CD4-positive, alpha-beta T cell (primary cell): ENCODE measurements at regions not wholly inside any gene's neighbourhood (a gene's known extent, or its start where the extent isn't known, plus 50 kb on each side); places are given as distances from the start of the nearest gene placed in this dataset.

Experiments used
- ATAC-seq: fragments of 200-7000 bp; cut with Tn5 transposase; one replicate; pipeline ENCODE4 v1.10.0; 2022; ENCODE audit warnings: mild to moderate bottlenecking; ENCODE audit not compliant: poor library complexity
- CTCF ChIA-PET: fragments of 350-600 bp; sonication (Branson Sonifier 250); formaldehyde crosslinking; loops from one replicate; lab custom pipeline; 2021; ENCODE audit warnings: antibody characterized with exemption, inconsistent platforms; lab: Charles Lee
- POLR2A ChIA-PET: fragments of 350-600 bp; sonication (Branson Sonifier 250); formaldehyde crosslinking; loops from one replicate; lab custom pipeline; 2021; ENCODE audit warnings: antibody characterized with exemption, inconsistent platforms; lab: Charles Lee
- DNase-seq, 14 experiments: peaks; one replicate each; pipeline ENCODE4 v3.0.0-alpha.2; 2013 to 2020; ENCODE audit warnings: mixed read lengths in 2 of 14
- H3K27ac ChIP-seq, 2 donors: one replicate each; pipeline versions ENCODE4 v1.5.1 to v1.7.0; 2013; ENCODE audit warnings: low read length in 2 of 2, low read depth in 1 of 2, mild to moderate bottlenecking in 1 of 2
- H3K27me3 ChIP-seq, 2 experiments: 1 replicate in 1 of 2; 2 replicates in 1 of 2; pipeline versions ENCODE4 v1.6.1 to v1.7.0; 2013; ENCODE audit warnings: low read length in 2 of 2, control low read depth in 1 of 2, mild to moderate bottlenecking in 1 of 2, moderate library complexity in 1 of 2; ENCODE audit not compliant: insufficient read depth in 2 of 2, control insufficient read depth in 1 of 2
- H3K36me3 ChIP-seq: one replicate; pipeline ENCODE4 v1.6.1; 2013; ENCODE audit warnings: low read length, control low read depth; ENCODE audit not compliant: insufficient read depth
- H3K4me1 ChIP-seq: one replicate; pipeline ENCODE4 v1.6.1; 2013; ENCODE audit warnings: low read length, control low read depth; ENCODE audit not compliant: insufficient read depth
- H3K4me3 ChIP-seq: one replicate; pipeline ENCODE4 v1.5.1; 2013; ENCODE audit warnings: mild to moderate bottlenecking, low read length, moderate library complexity
- H3K9me3 ChIP-seq, 2 experiments: 1 replicate in 1 of 2; 2 replicates in 1 of 2; pipeline versions ENCODE4 v1.6.1 to v1.7.0; 2013; ENCODE audit warnings: low read length in 2 of 2, mild to moderate bottlenecking in 2 of 2, control low read depth in 1 of 2, moderate library complexity in 1 of 2; ENCODE audit not compliant: control insufficient read depth in 1 of 2, insufficient read depth in 1 of 2
- H3K27ac Mint-ChIP-seq: one replicate; pipeline ENCODE4 v1.8.0; 2020; ENCODE audit warnings: mixed read lengths
- H3K27me3 Mint-ChIP-seq: one replicate; pipeline ENCODE4 v1.8.0; 2021; ENCODE audit warnings: mixed read lengths
- H3K36me3 Mint-ChIP-seq: one replicate; pipeline ENCODE4 v1.8.0; 2021; ENCODE audit warnings: low read depth, mixed read lengths
- H3K4me1 Mint-ChIP-seq: one replicate; pipeline ENCODE4 v1.8.0; 2021; ENCODE audit warnings: low read depth, mixed read lengths
- H3K4me3 Mint-ChIP-seq: one replicate; pipeline ENCODE4 v1.8.0; 2020; ENCODE audit warnings: mild to moderate bottlenecking, mixed read lengths
- H3K9me3 Mint-ChIP-seq: one replicate; pipeline ENCODE4 v1.8.0; 2020; ENCODE audit warnings: mixed read lengths
- intact Hi-C, 2 experiments: fragments of 100-400 bp; cut with DNase I in 1 of 2; cut with micrococcal nuclease in 1 of 2; formaldehyde crosslinking; loops; one replicate each; pipeline versions ENCODE4 v1.15.1 to v1.9.0; 2023 to 2025; cut with DNase I, micrococcal nuclease
- TF ChIP-seq, protein P1 (sequence below): fragments of 200-600 bp; IDR thresholded peaks from one replicate; pipeline ENCODE4 v1.8.0; 2022; ENCODE audit warnings: antibody characterized with exemption, mild to moderate bottlenecking

- Mint-ChIP-seq H3K4me3 (no peak overlapping the region), H3K27me3 (peaks cover 2% of the 10 kb centered on the region), H3K4me1 (no peaks in the 10 kb centered on the region), H3K27ac (no peak overlapping the region), H3K9me3 (no peaks in the 10 kb centered on the region), H3K36me3 (no peaks in the 10 kb centered on the region)
- no peaks in the 10 kb centered on the region for H3K36me3 ChIP-seq
- no peak overlapping the region for H3K4me3 ChIP-seq
- DNase-seq: no peak
- POLR2A ChIA-PET: no interaction called here
- TF ChIP-seq, protein P1, sequence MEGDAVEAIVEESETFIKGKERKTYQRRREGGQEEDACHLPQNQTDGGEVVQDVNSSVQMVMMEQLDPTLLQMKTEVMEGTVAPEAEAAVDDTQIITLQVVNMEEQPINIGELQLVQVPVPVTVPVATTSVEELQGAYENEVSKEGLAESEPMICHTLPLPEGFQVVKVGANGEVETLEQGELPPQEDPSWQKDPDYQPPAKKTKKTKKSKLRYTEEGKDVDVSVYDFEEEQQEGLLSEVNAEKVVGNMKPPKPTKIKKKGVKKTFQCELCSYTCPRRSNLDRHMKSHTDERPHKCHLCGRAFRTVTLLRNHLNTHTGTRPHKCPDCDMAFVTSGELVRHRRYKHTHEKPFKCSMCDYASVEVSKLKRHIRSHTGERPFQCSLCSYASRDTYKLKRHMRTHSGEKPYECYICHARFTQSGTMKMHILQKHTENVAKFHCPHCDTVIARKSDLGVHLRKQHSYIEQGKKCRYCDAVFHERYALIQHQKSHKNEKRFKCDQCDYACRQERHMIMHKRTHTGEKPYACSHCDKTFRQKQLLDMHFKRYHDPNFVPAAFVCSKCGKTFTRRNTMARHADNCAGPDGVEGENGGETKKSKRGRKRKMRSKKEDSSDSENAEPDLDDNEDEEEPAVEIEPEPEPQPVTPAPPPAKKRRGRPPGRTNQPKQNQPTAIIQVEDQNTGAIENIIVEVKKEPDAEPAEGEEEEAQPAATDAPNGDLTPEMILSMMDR: no peak
- ATAC-seq: no peak
- CTCF ChIA-PET: no interaction called here
- H3K4me1 ChIP-seq: no peaks in the 10 kb centered on the region
- H3K27ac ChIP-seq: no peak overlapping the region
- H3K9me3 ChIP-seq: peaks cover 0 to 5% of the 10 kb centered on the region in 2 experiments
- no peaks in the 10 kb centered on the region for H3K27me3 ChIP-seq
- intact Hi-C loops: no loop called here
Measured at GRCh38 chr10:34018129-34018528, 683.7 kb upstream of the NRP1 start.

- Mint-ChIP-seq H3K36me3 (no peaks in the 10 kb centered on the region), H3K9me3 (no peaks in the 10 kb centered on the region), H3K4me1 (no peaks in the 10 kb centered on the region), H3K4me3 (no peak overlapping the region), H3K27ac (no peak overlapping the region), H3K27me3 (peaks cover 5% of the 10 kb centered on the region)
- peaks cover 0 to 3% of the 10 kb centered on the region in 2 experiments for H3K9me3 ChIP-seq
- TF ChIP-seq, protein P1: no peak
- ChIA-PET CTCF (no interaction called here), POLR2A (no interaction called here)
- H3K4me3 ChIP-seq: no peak overlapping the region
- no peaks in the 10 kb centered on the region for H3K27me3 ChIP-seq
- no peaks in the 10 kb centered on the region for H3K36me3 ChIP-seq
- ATAC-seq (no peak), DNase-seq (no peak)
- H3K27ac ChIP-seq: no peak overlapping the region
- intact Hi-C loops: no loop called here
- no peaks in the 10 kb centered on the region for H3K4me1 ChIP-seq
Measured at GRCh38 chr10:34017281-34017680, 682.8 kb upstream of the NRP1 start.

GRCh38 chr10:34016576-34016975, 682.1 kb upstream of the NRP1 start:
- TF ChIP-seq, protein P1: no peak
- H3K36me3 Mint-ChIP-seq: no peaks in the 10 kb centered on the region
- H3K4me1 Mint-ChIP-seq: no peaks in the 10 kb centered on the region
- Histone ChIP-seq H3K27ac (no peak overlapping the region), H3K36me3 (no peaks in the 10 kb centered on the region), H3K9me3 (no peaks in the 10 kb centered on the region), H3K27me3 (no peaks in the 10 kb centered on the region), H3K4me3 (no peak overlapping the region), H3K4me1 (no peaks in the 10 kb centered on the region)
- H3K27me3 Mint-ChIP-seq: peaks cover 5% of the 10 kb centered on the region
- H3K9me3 Mint-ChIP-seq: no peaks in the 10 kb centered on the region
- DNase-seq: no peak
- H3K27ac Mint-ChIP-seq: no peak overlapping the region
- H3K4me3 Mint-ChIP-seq: no peak overlapping the region
- ChIA-PET POLR2A (no interaction called here), CTCF (no interaction called here)
- intact Hi-C loops: no loop called here
- no peak for ATAC-seq
